NCI-H187 treated with DMSO at 0.1 percent for 48 hours (cell line): ENCODE measurements at regions not wholly inside any gene's neighbourhood (a gene's known extent, or its start where the extent isn't known, plus 50 kb on each side); places are given as distances from the start of the nearest gene placed in this dataset.
"Not testable (repeated sequence)": the region's sequence is repeated elsewhere in the genome, so short reads cannot be mapped to it uniquely, and the experiment has no call there.

Source experiments
- DNase-seq: peaks from one replicate; lab custom pipeline; 2025; lab: John Stamatoyannopoulos, UW

GRCh38 chr3:75394562-75395360, 269.4 kb upstream of the FRG2C start:
- not testable (repeated sequence) for DNase-seq

GRCh38 chr3:75395580-75396315, 268.4 kb upstream of the FRG2C start:
- DNase-seq, result no peak

GRCh38 chr3:75396316-75396802, 267.8 kb upstream of the FRG2C start:
- no peak for DNase-seq

- DNase-seq, result not testable (repeated sequence)
Measured at GRCh38 chr3:75397486-75397885, 266.6 kb upstream of the FRG2C start.

- DNase-seq, result not testable (repeated sequence)
Measured at GRCh38 chr3:75422101-75422945, 241.8 kb upstream of the FRG2C start.

- DNase-seq, result not testable (repeated sequence)
Measured at GRCh38 chr3:75425379-75425778, 238.7 kb upstream of the FRG2C start.

GRCh38 chr3:75427486-75427885, 236.6 kb upstream of the FRG2C start:
- DNase-seq, result not testable (repeated sequence)

- not testable (repeated sequence) for DNase-seq
Measured at GRCh38 chr3:75427906-75428305, 236.2 kb upstream of the FRG2C start.

- peak; percentile 0 for DNase-seq
Measured at GRCh38 chr3:75429561-75430220, 234.4 kb upstream of the FRG2C start.

GRCh38 chr3:75430406-75430805, 233.7 kb upstream of the FRG2C start:
- not testable (repeated sequence) for DNase-seq

GRCh38 chr3:75431120-75431519, 233.0 kb upstream of the FRG2C start:
- not testable (repeated sequence) for DNase-seq

- not testable (repeated sequence) for DNase-seq
Measured at GRCh38 chr3:75432466-75432865, 231.7 kb upstream of the FRG2C start.

GRCh38 chr3:75432885-75433284, 231.2 kb upstream of the FRG2C start:
- DNase-seq, result not testable (repeated sequence)

GRCh38 chr3:75433295-75433694, 230.8 kb upstream of the FRG2C start:
- not testable (repeated sequence) for DNase-seq

GRCh38 chr3:75434276-75434912, 229.7 kb upstream of the FRG2C start:
- DNase-seq, result not testable (repeated sequence)

GRCh38 chr3:75434913-75435793, 229.0 kb upstream of the FRG2C start:
- DNase-seq, result peak; percentile 67

GRCh38 chr3:75435794-75436400, 228.2 kb upstream of the FRG2C start:
- not testable (repeated sequence) for DNase-seq

GRCh38 chr3:75440986-75441385, 223.1 kb upstream of the FRG2C start:
- not testable (repeated sequence) for DNase-seq

- not testable (repeated sequence) for DNase-seq
Measured at GRCh38 chr3:75444634-75445033, 219.5 kb upstream of the FRG2C start.
